HAP-1 (cell line): ENCODE measurements at regions not wholly inside any gene's neighbourhood (a gene's known extent, or its start where the extent isn't known, plus 50 kb on each side); places are given as distances from the start of the nearest gene placed in this dataset.

ENCODE experiments used
- DNase-seq, 2 experiments: peaks; one replicate each; pipeline ENCODE4 v3.0.0-alpha.2; 2016 to 2020; ENCODE audit warnings: low spot score in 2 of 2
- H3K27me3 ChIP-seq: fragments of 250-450 bp; sonication (Bioruptor Pico); 2 replicates; pipeline ENCODE4 v1.5.1; 2020; ENCODE audit warnings: low read depth, mild to moderate bottlenecking, moderate library complexity
- H3K36me3 ChIP-seq: fragments of 250-450 bp; sonication (Bioruptor Pico); replicated peaks from 2 replicates; pipeline ENCODE4 v1.5.1; 2020; ENCODE audit warnings: mild to moderate bottlenecking
- H3K4me1 ChIP-seq: fragments of 250-450 bp; sonication (Bioruptor Pico); 2 replicates; pipeline ENCODE4 v1.5.1; 2020; ENCODE audit warnings: mild to moderate bottlenecking
- H3K4me3 ChIP-seq: fragments of 250-450 bp; sonication (Bioruptor Pico); 2 replicates; pipeline ENCODE4 v1.5.1; 2020; ENCODE audit warnings: mild to moderate bottlenecking, moderate library complexity
- H3K9me3 ChIP-seq: fragments of 250-450 bp; sonication (Bioruptor Pico); 2 replicates; pipeline ENCODE4 v1.5.1; 2020; ENCODE audit warnings: mild to moderate bottlenecking, moderate library complexity
- in situ Hi-C: fragments of 300-500 bp; cut with MboI; formaldehyde crosslinking; loops from 3 replicates; pipeline ENCODE4 v1.14.3; 2020; ENCODE audit warnings: low sequenced_read_pairs, inconsistent platforms, mixed read lengths

- in situ Hi-C loops = no loop called here
- peak in 1 of 2 experiments; percentile 17 for DNase-seq
- Histone ChIP-seq H3K36me3 (no peaks in the 10 kb centered on the region), H3K4me1 (no peaks in the 10 kb centered on the region), H3K4me3 (no peak overlapping the region), H3K27me3 (no peaks in the 10 kb centered on the region), H3K9me3 (peaks cover 7% of the 10 kb centered on the region)
Measured at GRCh38 chr1:68620571-68620970, 123.7 kb upstream of the DEPDC1 start.

GRCh38 chr1:68623700-68624099 is 126.8 kb upstream of the DEPDC1 start:
- in situ Hi-C loops = no loop called here
- Histone ChIP-seq H3K4me3 (no peak overlapping the region), H3K4me1 (no peaks in the 10 kb centered on the region; the same call in 1 of the 2 replicates), H3K36me3 (no peaks in the 10 kb centered on the region), H3K27me3 (no peaks in the 10 kb centered on the region), H3K9me3 (peaks cover 7% of the 10 kb centered on the region)
- no peak for DNase-seq

- in situ Hi-C loops = no loop called here
- Histone ChIP-seq H3K4me3 (no peak overlapping the region), H3K36me3 (no peaks in the 10 kb centered on the region), H3K4me1 (no peaks in the 10 kb centered on the region; the same call in 1 of the 2 replicates), H3K27me3 (no peaks in the 10 kb centered on the region), H3K9me3 (peaks cover 7% of the 10 kb centered on the region)
- no peak for DNase-seq
Measured at GRCh38 chr1:68624233-68624632, 127.4 kb upstream of the DEPDC1 start.

GRCh38 chr1:68625624-68626023 is 128.7 kb upstream of the DEPDC1 start:
- H3K27me3 ChIP-seq = no peaks in the 10 kb centered on the region
- no peak overlapping the region for H3K4me3 ChIP-seq
- H3K36me3 ChIP-seq = no peaks in the 10 kb centered on the region
- no peak for DNase-seq
- no peaks in the 10 kb centered on the region; the same call in 1 of the 2 replicates for H3K4me1 ChIP-seq
- in situ Hi-C loops = no loop called here
- no peaks in the 10 kb centered on the region for H3K9me3 ChIP-seq

- H3K9me3 ChIP-seq = no peaks in the 10 kb centered on the region
- no peaks in the 10 kb centered on the region for H3K27me3 ChIP-seq
- no peak for DNase-seq
- in situ Hi-C loops = no loop called here
- H3K36me3 ChIP-seq = no peaks in the 10 kb centered on the region
- no peaks in the 10 kb centered on the region for H3K4me1 ChIP-seq
- no peak overlapping the region for H3K4me3 ChIP-seq
Measured at GRCh38 chr1:68633141-68633919, 136.4 kb upstream of the DEPDC1 start.

GRCh38 chr1:68644504-68644903 is 147.6 kb upstream of the DEPDC1 start:
- Histone ChIP-seq H3K4me1 (peaks cover 5% of the 10 kb centered on the region; the same call in 1 of the 2 replicates), H3K9me3 (no peaks in the 10 kb centered on the region), H3K27me3 (no peaks in the 10 kb centered on the region), H3K36me3 (no peaks in the 10 kb centered on the region), H3K4me3 (no peak overlapping the region)
- no peak for DNase-seq
- in situ Hi-C loops = no loop called here

GRCh38 chr1:68651115-68651514 is 154.2 kb upstream of the DEPDC1 start:
- H3K4me3 ChIP-seq = no peak overlapping the region
- in situ Hi-C loops = no loop called here
- no peaks in the 10 kb centered on the region for H3K27me3 ChIP-seq
- no peaks in the 10 kb centered on the region for H3K9me3 ChIP-seq
- no peaks in the 10 kb centered on the region for H3K36me3 ChIP-seq
- no peaks in the 10 kb centered on the region for H3K4me1 ChIP-seq
- DNase-seq = no peak

- H3K4me1 ChIP-seq = no peaks in the 10 kb centered on the region
- H3K4me3 ChIP-seq = no peak overlapping the region
- in situ Hi-C loops = no loop called here
- H3K9me3 ChIP-seq = no peaks in the 10 kb centered on the region
- H3K36me3 ChIP-seq = no peaks in the 10 kb centered on the region
- DNase-seq = no peak
- H3K27me3 ChIP-seq = no peaks in the 10 kb centered on the region
Measured at GRCh38 chr1:68653882-68654281, 157.0 kb upstream of the DEPDC1 start.

GRCh38 chr1:68673771-68674170 is 176.9 kb upstream of the DEPDC1 start:
- Histone ChIP-seq H3K4me1 (no peaks in the 10 kb centered on the region), H3K27me3 (no peaks in the 10 kb centered on the region), H3K4me3 (no peak overlapping the region), H3K36me3 (no peaks in the 10 kb centered on the region), H3K9me3 (no peaks in the 10 kb centered on the region)
- in situ Hi-C loops = no loop called here
- no peak for DNase-seq

- Histone ChIP-seq H3K27me3 (no peaks in the 10 kb centered on the region), H3K9me3 (no peaks in the 10 kb centered on the region), H3K36me3 (no peaks in the 10 kb centered on the region), H3K4me3 (no peak overlapping the region), H3K4me1 (no peaks in the 10 kb centered on the region)
- DNase-seq = no peak
- in situ Hi-C loops = no loop called here
Measured at GRCh38 chr1:68675336-68675735, 178.5 kb upstream of the DEPDC1 start.

GRCh38 chr1:68677684-68678351 is 180.9 kb upstream of the DEPDC1 start:
- H3K36me3 ChIP-seq = no peaks in the 10 kb centered on the region
- in situ Hi-C loops = no loop called here

GRCh38 chr1:68696221-68696620 is 199.3 kb upstream of the DEPDC1 start:
- no peaks in the 10 kb centered on the region for H3K36me3 ChIP-seq
- in situ Hi-C loops = no loop called here

More at GRCh38 chr1:68677684-68678351, 180.9 kb upstream of the DEPDC1 start:
- Histone ChIP-seq H3K4me1 (no peaks in the 10 kb centered on the region), H3K27me3 (no peaks in the 10 kb centered on the region), H3K4me3 (no peak overlapping the region), H3K9me3 (no peaks in the 10 kb centered on the region)
- no peak for DNase-seq

GRCh38 chr1:68703921-68704354 is 207.1 kb upstream of the DEPDC1 start:
- no peak overlapping the region for H3K4me3 ChIP-seq
- no peaks in the 10 kb centered on the region for H3K36me3 ChIP-seq
- no peaks in the 10 kb centered on the region for H3K9me3 ChIP-seq
- H3K27me3 ChIP-seq = no peaks in the 10 kb centered on the region
- H3K4me1 ChIP-seq = no peaks in the 10 kb centered on the region
- no peak for DNase-seq
- in situ Hi-C loops = no loop called here

More at GRCh38 chr1:68696221-68696620, 199.3 kb upstream of the DEPDC1 start:
- DNase-seq = no peak
- Histone ChIP-seq H3K4me1 (no peaks in the 10 kb centered on the region), H3K4me3 (no peak overlapping the region), H3K9me3 (no peaks in the 10 kb centered on the region), H3K27me3 (no peaks in the 10 kb centered on the region)

GRCh38 chr1:68704800-68705443 is 208.0 kb upstream of the DEPDC1 start:
- DNase-seq = no peak
- no peaks in the 10 kb centered on the region for H3K27me3 ChIP-seq
- in situ Hi-C loops = no loop called here

More at GRCh38 chr1:68704800-68705443, 208.0 kb upstream of the DEPDC1 start:
- no peaks in the 10 kb centered on the region for H3K4me1 ChIP-seq
- H3K4me3 ChIP-seq = no peak overlapping the region
- no peaks in the 10 kb centered on the region for H3K9me3 ChIP-seq
- no peaks in the 10 kb centered on the region for H3K36me3 ChIP-seq
